A549 (cell line): ENCODE measurements at regions not wholly inside any gene's neighbourhood (a gene's known extent, or its start where the extent isn't known, plus 50 kb on each side); places are given as distances from the start of the nearest gene placed in this dataset.

Experiments
- ATAC-seq, 2 experiments: fragments of 200-7000 bp in 1 of 2; fragments of >200 bp in 1 of 2; cut with Nextera tagmentation in 1 of 2; cut with Tn5 transposase in 1 of 2; 3 replicates each; pipeline versions ENCODE4 v1.8.0 to v1.9.1; 2018 to 2020; ENCODE audit warnings: mild to moderate bottlenecking in 1 of 2, moderate library complexity in 1 of 2
- CTCF ChIA-PET: fragments of 300-600 bp; sonication (Branson Sonifier 250); formaldehyde crosslinking; extraction: SDS; loops from one replicate; lab custom pipeline; 2021; ENCODE audit warnings: antibody characterized with exemption, inconsistent platforms; lab: Yijun Ruan, JAX
- POLR2A ChIA-PET: fragments of 350-600 bp; formaldehyde crosslinking; extraction: SDS; loops from one replicate; lab custom pipeline; 2021; ENCODE audit warnings: antibody characterized with exemption, inconsistent platforms; lab: Yijun Ruan, JAX
- DNase-seq, 2 experiments: peaks; one replicate each; pipeline versions ENCODE4 v3.0.0 to v3.0.0-alpha.2; 2011 to 2016; ENCODE audit warnings: low read depth in 1 of 2, low spot score in 1 of 2
- FAIRE-seq: peaks from 2 replicates; lab custom pipeline; 2011; peaks lifted over from hg19 to GRCh38; lab: Jason Lieb, UNC
- H3K27ac ChIP-seq, 2 experiments: fragments of >200 bp; sonication (Bioruptor Twin); formaldehyde crosslinking; 3 replicates each; pipeline ENCODE4 v1.5.1; 2016 to 2017
- H3K4me1 ChIP-seq: fragments of >200 bp; sonication (Bioruptor Twin); formaldehyde crosslinking; 3 replicates; pipeline ENCODE4 v1.6.1; 2016
- H3K4me2 ChIP-seq: fragments of >200 bp; sonication (Bioruptor Twin); formaldehyde crosslinking; 3 replicates; pipeline ENCODE4 v1.6.1; 2016
- H3K4me3 ChIP-seq: fragments of >200 bp; sonication (Bioruptor Twin); formaldehyde crosslinking; 3 replicates; pipeline ENCODE4 v1.5.1; 2016
- H3K9me3 ChIP-seq: fragments of >200 bp; sonication (Bioruptor Twin); formaldehyde crosslinking; 3 replicates; pipeline ENCODE4 v1.6.1; 2016
- ATOH8 ChIP-seq: fragments of 250-450 bp; sonication (Bioruptor Pico); IDR thresholded peaks from 2 replicates; pipeline ENCODE4 v1.5.0; 2020; ENCODE audit warnings: low read depth, mild to moderate bottlenecking, moderate library complexity
- CHD2 ChIP-seq: fragments of 150-350 bp; IDR thresholded peaks from 2 replicates; pipeline ENCODE4 v1.6.1; 2014; ENCODE audit warnings: low read length; ENCODE audit not compliant: partially characterized antibody
- CHD4 ChIP-seq: fragments of 200-600 bp; sonication (generic); IDR thresholded peaks from 2 replicates; pipeline ENCODE4 v1.6.1; 2016; ENCODE audit warnings: antibody characterized with exemption, mild to moderate bottlenecking, borderline replicate concordance
- EHMT2 ChIP-seq: fragments of 200-600 bp; sonication (generic); IDR thresholded peaks from 2 replicates; pipeline ENCODE4 v1.6.1; 2016; ENCODE audit warnings: antibody characterized with exemption, low read depth, mild to moderate bottlenecking, moderate library complexity
- ESRRA ChIP-seq: fragments of 150-350 bp; IDR thresholded peaks from 2 replicates; pipeline ENCODE4 v1.6.1; 2014; ENCODE audit warnings: mild to moderate bottlenecking, low read length, borderline replicate concordance
- FOXS1 ChIP-seq: fragments of 250-450 bp; sonication (Bioruptor Pico); IDR thresholded peaks from 2 replicates; pipeline ENCODE4 v1.5.0; 2020; ENCODE audit warnings: mild to moderate bottlenecking, moderate library complexity
- HEYL ChIP-seq: fragments of 250-450 bp; sonication (Bioruptor Pico); IDR thresholded peaks from 2 replicates; pipeline ENCODE4 v1.8.0; 2021; ENCODE audit warnings: mild to moderate bottlenecking, moderate library complexity
- HOXB5 ChIP-seq: fragments of 250-450 bp; sonication (Bioruptor Pico); IDR thresholded peaks from 2 replicates; pipeline ENCODE4 v1.5.0; 2020; ENCODE audit warnings: mild to moderate bottlenecking, moderate library complexity
- KDM1A ChIP-seq: fragments of 200-600 bp; sonication (generic); IDR thresholded peaks from 2 replicates; pipeline ENCODE4 v1.6.1; 2016; ENCODE audit warnings: low read depth, mild to moderate bottlenecking
- MAFK ChIP-seq: fragments of 450-650 bp; IDR thresholded peaks from 2 replicates; pipeline ENCODE4 v1.6.1; 2014; ENCODE audit not compliant: partially characterized antibody
- MAZ ChIP-seq: fragments of 150-350 bp; IDR thresholded peaks from 2 replicates; pipeline ENCODE4 v1.6.1; 2014; ENCODE audit warnings: antibody characterized with exemption, low read depth, low read length, borderline replicate concordance
- NPAS2 ChIP-seq: fragments of 250-450 bp; sonication (Bioruptor Pico); IDR thresholded peaks from 2 replicates; pipeline ENCODE4 v1.8.0; 2022; ENCODE audit warnings: mild to moderate bottlenecking, moderate library complexity, borderline replicate concordance
- NR3C1 ChIP-seq: fragments of >200 bp; sonication (Bioruptor Twin); formaldehyde crosslinking; IDR thresholded peaks from 3 replicates; pipeline ENCODE4 v1.6.1; 2017
- POLR2A ChIP-seq: IDR thresholded peaks from 2 replicates; pipeline ENCODE4 v1.6.1; 2012; ENCODE audit warnings: mild to moderate bottlenecking, low read length
- RNF2 ChIP-seq: fragments of 200-600 bp; sonication (generic); IDR thresholded peaks from 2 replicates; pipeline ENCODE4 v1.6.1; 2016; ENCODE audit warnings: low read depth, mild to moderate bottlenecking, antibody characterized with exemption, moderate library complexity, borderline replicate concordance
- USF2 ChIP-seq: fragments of 450-650 bp; IDR thresholded peaks from 2 replicates; pipeline ENCODE4 v1.6.1; 2014; ENCODE audit warnings: antibody characterized with exemption
- TF ChIP-seq, protein P1 (sequence below): fragments of 250-450 bp; sonication (Bioruptor Pico); IDR thresholded peaks from 2 replicates; pipeline ENCODE4 v1.5.0; 2021; ENCODE audit warnings: mild to moderate bottlenecking, moderate library complexity, borderline replicate concordance
- TF ChIP-seq, protein P2 (sequence below): fragments of 150-350 bp; IDR thresholded peaks from 2 replicates; pipeline ENCODE4 v1.6.1; 2014; ENCODE audit warnings: low read depth, mild to moderate bottlenecking, low read length
- TF ChIP-seq, protein P3 (sequence below): fragments of 200-600 bp; sonication (generic); IDR thresholded peaks from 2 replicates; pipeline ENCODE4 v1.6.1; 2016; ENCODE audit warnings: antibody characterized with exemption, mild to moderate bottlenecking, moderate library complexity
- TF ChIP-seq, protein P4 (sequence below): fragments of >200 bp; sonication (Bioruptor Twin); formaldehyde crosslinking; IDR thresholded peaks from 3 replicates; pipeline ENCODE4 v1.6.1; 2016

DNA sequence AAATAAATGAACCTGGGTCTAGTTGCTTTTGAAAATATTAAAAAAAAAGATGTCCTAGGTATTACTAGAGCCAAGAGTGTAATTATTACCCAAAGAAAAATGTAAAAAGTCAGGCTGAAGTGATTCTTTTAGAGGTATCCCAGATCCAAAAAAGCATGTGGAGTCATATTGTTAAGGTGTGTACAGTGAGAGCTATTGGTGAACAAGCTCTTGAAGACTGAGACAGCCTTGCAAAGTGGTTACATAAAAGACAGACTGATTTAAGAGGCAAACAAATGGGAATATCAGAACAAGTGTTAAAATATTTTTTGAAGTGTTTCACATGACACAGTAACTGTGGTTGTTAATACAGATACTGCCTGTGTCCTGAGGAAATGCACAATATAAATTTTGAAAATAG is 624.5 kb downstream of the PLOD2 start:
- TF ChIP-seq CHD2 (no peak), USF2 (no peak), KDM1A (no peak), HEYL (CRISPR knock-in tag) (no peak), POLR2A (no peak), FOXS1 (CRISPR knock-in tag) (no peak), RNF2 (no peak), HOXB5 (no peak), NPAS2 (CRISPR knock-in tag) (no peak), MAFK (no peak), EHMT2 (no peak), CHD4 (no peak), ATOH8 (CRISPR knock-in tag) (no peak), ESRRA (no peak), NR3C1 (no peak), MAZ (no peak)
- TF ChIP-seq, protein P1, sequence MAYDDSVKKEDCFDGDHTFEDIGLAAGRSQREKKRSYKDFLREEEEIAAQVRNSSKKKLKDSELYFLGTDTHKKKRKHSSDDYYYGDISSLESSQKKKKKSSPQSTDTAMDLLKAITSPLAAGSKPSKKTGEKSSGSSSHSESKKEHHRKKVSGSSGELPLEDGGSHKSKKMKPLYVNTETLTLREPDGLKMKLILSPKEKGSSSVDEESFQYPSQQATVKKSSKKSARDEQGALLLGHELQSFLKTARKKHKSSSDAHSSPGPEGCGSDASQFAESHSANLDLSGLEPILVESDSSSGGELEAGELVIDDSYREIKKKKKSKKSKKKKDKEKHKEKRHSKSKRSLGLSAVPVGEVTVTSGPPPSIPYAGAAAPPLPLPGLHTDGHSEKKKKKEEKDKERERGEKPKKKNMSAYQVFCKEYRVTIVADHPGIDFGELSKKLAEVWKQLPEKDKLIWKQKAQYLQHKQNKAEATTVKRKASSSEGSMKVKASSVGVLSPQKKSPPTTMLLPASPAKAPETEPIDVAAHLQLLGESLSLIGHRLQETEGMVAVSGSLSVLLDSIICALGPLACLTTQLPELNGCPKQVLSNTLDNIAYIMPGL, result no peak
- TF ChIP-seq, protein P2, sequence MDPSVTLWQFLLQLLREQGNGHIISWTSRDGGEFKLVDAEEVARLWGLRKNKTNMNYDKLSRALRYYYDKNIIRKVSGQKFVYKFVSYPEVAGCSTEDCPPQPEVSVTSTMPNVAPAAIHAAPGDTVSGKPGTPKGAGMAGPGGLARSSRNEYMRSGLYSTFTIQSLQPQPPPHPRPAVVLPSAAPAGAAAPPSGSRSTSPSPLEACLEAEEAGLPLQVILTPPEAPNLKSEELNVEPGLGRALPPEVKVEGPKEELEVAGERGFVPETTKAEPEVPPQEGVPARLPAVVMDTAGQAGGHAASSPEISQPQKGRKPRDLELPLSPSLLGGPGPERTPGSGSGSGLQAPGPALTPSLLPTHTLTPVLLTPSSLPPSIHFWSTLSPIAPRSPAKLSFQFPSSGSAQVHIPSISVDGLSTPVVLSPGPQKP, result no peak
- TF ChIP-seq, protein P3, sequence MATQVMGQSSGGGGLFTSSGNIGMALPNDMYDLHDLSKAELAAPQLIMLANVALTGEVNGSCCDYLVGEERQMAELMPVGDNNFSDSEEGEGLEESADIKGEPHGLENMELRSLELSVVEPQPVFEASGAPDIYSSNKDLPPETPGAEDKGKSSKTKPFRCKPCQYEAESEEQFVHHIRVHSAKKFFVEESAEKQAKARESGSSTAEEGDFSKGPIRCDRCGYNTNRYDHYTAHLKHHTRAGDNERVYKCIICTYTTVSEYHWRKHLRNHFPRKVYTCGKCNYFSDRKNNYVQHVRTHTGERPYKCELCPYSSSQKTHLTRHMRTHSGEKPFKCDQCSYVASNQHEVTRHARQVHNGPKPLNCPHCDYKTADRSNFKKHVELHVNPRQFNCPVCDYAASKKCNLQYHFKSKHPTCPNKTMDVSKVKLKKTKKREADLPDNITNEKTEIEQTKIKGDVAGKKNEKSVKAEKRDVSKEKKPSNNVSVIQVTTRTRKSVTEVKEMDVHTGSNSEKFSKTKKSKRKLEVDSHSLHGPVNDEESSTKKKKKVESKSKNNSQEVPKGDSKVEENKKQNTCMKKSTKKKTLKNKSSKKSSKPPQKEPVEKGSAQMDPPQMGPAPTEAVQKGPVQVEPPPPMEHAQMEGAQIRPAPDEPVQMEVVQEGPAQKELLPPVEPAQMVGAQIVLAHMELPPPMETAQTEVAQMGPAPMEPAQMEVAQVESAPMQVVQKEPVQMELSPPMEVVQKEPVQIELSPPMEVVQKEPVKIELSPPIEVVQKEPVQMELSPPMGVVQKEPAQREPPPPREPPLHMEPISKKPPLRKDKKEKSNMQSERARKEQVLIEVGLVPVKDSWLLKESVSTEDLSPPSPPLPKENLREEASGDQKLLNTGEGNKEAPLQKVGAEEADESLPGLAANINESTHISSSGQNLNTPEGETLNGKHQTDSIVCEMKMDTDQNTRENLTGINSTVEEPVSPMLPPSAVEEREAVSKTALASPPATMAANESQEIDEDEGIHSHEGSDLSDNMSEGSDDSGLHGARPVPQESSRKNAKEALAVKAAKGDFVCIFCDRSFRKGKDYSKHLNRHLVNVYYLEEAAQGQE, result no peak
- TF ChIP-seq, protein P4, sequence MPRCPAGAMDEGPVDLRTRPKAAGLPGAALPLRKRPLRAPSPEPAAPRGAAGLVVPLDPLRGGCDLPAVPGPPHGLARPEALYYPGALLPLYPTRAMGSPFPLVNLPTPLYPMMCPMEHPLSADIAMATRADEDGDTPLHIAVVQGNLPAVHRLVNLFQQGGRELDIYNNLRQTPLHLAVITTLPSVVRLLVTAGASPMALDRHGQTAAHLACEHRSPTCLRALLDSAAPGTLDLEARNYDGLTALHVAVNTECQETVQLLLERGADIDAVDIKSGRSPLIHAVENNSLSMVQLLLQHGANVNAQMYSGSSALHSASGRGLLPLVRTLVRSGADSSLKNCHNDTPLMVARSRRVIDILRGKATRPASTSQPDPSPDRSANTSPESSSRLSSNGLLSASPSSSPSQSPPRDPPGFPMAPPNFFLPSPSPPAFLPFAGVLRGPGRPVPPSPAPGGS, result no peak
- H3K4me1 ChIP-seq, result no peaks in the 10 kb centered on the region
- no peak for DNase-seq
- FAIRE-seq, result no peak
- no peak overlapping the region for H3K4me3 ChIP-seq
- no peaks in the 10 kb centered on the region; the same call in 2 of the 3 replicates for H3K9me3 ChIP-seq
- no peak for ATAC-seq
- ChIA-PET POLR2A (no interaction called here), CTCF (no interaction called here)
- H3K27ac ChIP-seq, result no peak overlapping the region
- no peak overlapping the region for H3K4me2 ChIP-seq
